Testis (tissue), 2 donors: ENCODE measurements at regions not wholly inside any gene's neighbourhood (a gene's known extent, or its start where the extent isn't known, plus 50 kb on each side); places are given as distances from the start of the nearest gene placed in this dataset.
A peak's percentile ranks its signal among the peaks of the same experiment; 100 is the strongest.
"Not testable (repeated sequence)": the region's sequence is repeated elsewhere in the genome, so short reads cannot be mapped to it uniquely, and the experiment has no call there.

Experiments
- DNase-seq: peaks from one replicate; pipeline ENCODE4 v3.0.0-alpha.2; 2019
- H3K27ac ChIP-seq, 2 donors: fragments of 200-600 bp; sonication (generic); one replicate each; pipeline ENCODE4 v1.5.1; 2019
- H3K27me3 ChIP-seq: fragments of 200-600 bp; sonication (generic); one replicate; pipeline ENCODE4 v1.5.1; 2019
- H3K36me3 ChIP-seq: fragments of 200-600 bp; sonication (generic); one replicate; pipeline ENCODE4 v1.5.1; 2017; ENCODE audit warnings: low read depth; ENCODE audit errors: missing control alignments
- H3K4me1 ChIP-seq: fragments of 200-600 bp; sonication (generic); one replicate; pipeline ENCODE4 v1.5.1; 2019
- H3K4me3 ChIP-seq, 2 donors: fragments of 200-600 bp; sonication (generic); one replicate each; pipeline ENCODE4 v1.5.1; 2017 to 2019
- H3K9me3 ChIP-seq: fragments of 200-600 bp; sonication (generic); one replicate; pipeline ENCODE4 v1.5.1; 2017
- CTCF ChIP-seq, 3 experiments: fragments of 450-650 bp in 2 of 3; fragments of 200-600 bp in 1 of 3; sonication (generic) in 1 of 3; IDR thresholded peaks; one replicate each; pipeline ENCODE4 v1.5.1; 2016 to 2019; ENCODE audit warnings: antibody characterized with exemption in 3 of 3, mild to moderate bottlenecking in 2 of 3, moderate library complexity in 1 of 3
- POLR2A ChIP-seq: fragments of 450-650 bp; IDR thresholded peaks from one replicate; pipeline ENCODE4 v1.6.1; 2017; ENCODE audit warnings: antibody characterized with exemption, mild to moderate bottlenecking, moderate library complexity
- WGBS, 2 donors: methylation state at CpG; one replicate each; pipeline ENCODE4 v1.1.5; 2018; 5-methylcytosine and 5-hydroxymethylcytosine counted together
- intact Hi-C: fragments of 100-400 bp; cut with DNase I; formaldehyde crosslinking; loops from one replicate; pipeline ENCODE4 v1.15.1; 2023; ENCODE audit warnings: low total_unique reads

- H3K27ac ChIP-seq, H3K9me3 ChIP-seq, H3K4me1 ChIP-seq, H3K27me3 ChIP-seq, intact Hi-C loops, H3K36me3 ChIP-seq: not testable (repeated sequence)
- DNase-seq: peak; percentile 54
- peak in 1 of 3 experiments; percentile 15 for TF ChIP-seq CTCF (IDR thresholded peaks at IDR 0.05)
- WGBS, 2 donors: 0% methylated on average over 38 to 71 of the region's 71 CpGs
- peak overlapping the region; percentile 43 to 61 for H3K4me3 ChIP-seq
Observed at GRCh38 chr7:39833180-39833799, 116.8 kb upstream of the CDK13 start.

GRCh38 chr7:39833865-39834634 is 116.0 kb upstream of the CDK13 start:
- H3K4me3 ChIP-seq: peak overlapping the region; percentile 43 to 61
- H3K27me3 ChIP-seq, DNase-seq, H3K36me3 ChIP-seq, H3K4me1 ChIP-seq, intact Hi-C loops, H3K27ac ChIP-seq, H3K9me3 ChIP-seq: not testable (repeated sequence)
- WGBS, 2 donors: 31 to 41% methylated on average over 13 to 36 of the region's 36 CpGs

GRCh38 chr7:39838326-39838725 is 111.7 kb upstream of the CDK13 start:
- H3K4me3 ChIP-seq: no peak overlapping the region
- H3K27me3 ChIP-seq: no peaks in the 10 kb centered on the region
- intact Hi-C loops: no loop called here
- TF ChIP-seq POLR2A: no peak
- TF ChIP-seq CTCF (IDR thresholded peaks at IDR 0.05): no peak
- H3K27ac ChIP-seq: no peak overlapping the region
- H3K4me1 ChIP-seq: no peaks in the 10 kb centered on the region
- no peaks in the 10 kb centered on the region for H3K36me3 ChIP-seq
- WGBS, 2 donors: 29 to 36% methylated on average over 3 of the region's 3 CpGs
- H3K9me3 ChIP-seq: no peaks in the 10 kb centered on the region
- no peak for DNase-seq

GRCh38 chr7:39845006-39845405 is 105.0 kb upstream of the CDK13 start:
- Histone ChIP-seq H3K27me3 (no peaks in the 10 kb centered on the region), H3K27ac (no peak overlapping the region), H3K9me3 (no peaks in the 10 kb centered on the region), H3K4me1 (no peaks in the 10 kb centered on the region), H3K4me3 (no peak overlapping the region), H3K36me3 (no peaks in the 10 kb centered on the region)
- 87 to 92% methylated on average over 2 of the region's 2 CpGs for WGBS, 2 donors
- intact Hi-C loops: no loop called here
- no peak for DNase-seq
- no peak for TF ChIP-seq POLR2A
- TF ChIP-seq CTCF (IDR thresholded peaks at IDR 0.05): no peak

- no peak for TF ChIP-seq CTCF (IDR thresholded peaks at IDR 0.05)
- no peak for TF ChIP-seq POLR2A
- Histone ChIP-seq H3K27me3 (no peaks in the 10 kb centered on the region), H3K27ac (no peak overlapping the region), H3K36me3 (no peaks in the 10 kb centered on the region), H3K4me1 (no peaks in the 10 kb centered on the region), H3K4me3 (no peak overlapping the region), H3K9me3 (no peaks in the 10 kb centered on the region)
- intact Hi-C loops: no loop called here
- no peak for DNase-seq
- 84 to 87% methylated on average over 5 of the region's 5 CpGs for WGBS, 2 donors
Observed at GRCh38 chr7:39847227-39847626, 102.8 kb upstream of the CDK13 start.
